ENCODE measurements at regions not wholly inside any gene's neighbourhood (a gene's known extent, or its start where the extent isn't known, plus 50 kb on each side); places are given as distances from the start of the nearest gene placed in this dataset.

DNA sequence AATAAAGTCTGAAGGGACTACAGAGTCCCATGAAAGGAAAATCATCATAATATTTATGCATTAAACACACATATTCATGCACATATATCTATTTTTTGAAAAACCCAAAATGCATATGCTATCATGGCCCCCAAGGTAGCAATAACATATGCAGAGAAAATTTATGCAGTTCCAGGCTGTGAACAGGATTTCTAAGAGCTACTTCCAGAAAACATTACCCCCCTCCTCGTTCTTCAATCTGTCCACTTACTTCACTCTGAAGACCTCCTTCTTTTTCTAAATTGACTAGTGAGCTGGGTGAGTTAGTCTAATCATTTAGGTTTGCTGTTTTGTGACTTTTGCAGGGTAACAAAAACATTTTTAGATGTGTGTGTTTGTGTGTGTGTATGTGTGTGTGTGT is 376.4 kb upstream of the ZEB2 start:
- no peak for TF ChIP-seq ZNF23 (tag by site-specific recombination; IDR thresholded peaks at IDR 0.05; ENCODE audit: borderline replicate concordance)
- TF ChIP-seq, protein P1, sequence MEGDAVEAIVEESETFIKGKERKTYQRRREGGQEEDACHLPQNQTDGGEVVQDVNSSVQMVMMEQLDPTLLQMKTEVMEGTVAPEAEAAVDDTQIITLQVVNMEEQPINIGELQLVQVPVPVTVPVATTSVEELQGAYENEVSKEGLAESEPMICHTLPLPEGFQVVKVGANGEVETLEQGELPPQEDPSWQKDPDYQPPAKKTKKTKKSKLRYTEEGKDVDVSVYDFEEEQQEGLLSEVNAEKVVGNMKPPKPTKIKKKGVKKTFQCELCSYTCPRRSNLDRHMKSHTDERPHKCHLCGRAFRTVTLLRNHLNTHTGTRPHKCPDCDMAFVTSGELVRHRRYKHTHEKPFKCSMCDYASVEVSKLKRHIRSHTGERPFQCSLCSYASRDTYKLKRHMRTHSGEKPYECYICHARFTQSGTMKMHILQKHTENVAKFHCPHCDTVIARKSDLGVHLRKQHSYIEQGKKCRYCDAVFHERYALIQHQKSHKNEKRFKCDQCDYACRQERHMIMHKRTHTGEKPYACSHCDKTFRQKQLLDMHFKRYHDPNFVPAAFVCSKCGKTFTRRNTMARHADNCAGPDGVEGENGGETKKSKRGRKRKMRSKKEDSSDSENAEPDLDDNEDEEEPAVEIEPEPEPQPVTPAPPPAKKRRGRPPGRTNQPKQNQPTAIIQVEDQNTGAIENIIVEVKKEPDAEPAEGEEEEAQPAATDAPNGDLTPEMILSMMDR (tag by site-specific recombination; IDR thresholded peaks at IDR 0.05), result no peak
- no peak for TF ChIP-seq ZNF175 (tag by site-specific recombination; IDR thresholded peaks at IDR 0.05)
- no peak for TF ChIP-seq ZNF433 (tag by site-specific recombination; IDR thresholded peaks at IDR 0.05; ENCODE audit: low read depth)
- TF ChIP-seq, protein P2, sequence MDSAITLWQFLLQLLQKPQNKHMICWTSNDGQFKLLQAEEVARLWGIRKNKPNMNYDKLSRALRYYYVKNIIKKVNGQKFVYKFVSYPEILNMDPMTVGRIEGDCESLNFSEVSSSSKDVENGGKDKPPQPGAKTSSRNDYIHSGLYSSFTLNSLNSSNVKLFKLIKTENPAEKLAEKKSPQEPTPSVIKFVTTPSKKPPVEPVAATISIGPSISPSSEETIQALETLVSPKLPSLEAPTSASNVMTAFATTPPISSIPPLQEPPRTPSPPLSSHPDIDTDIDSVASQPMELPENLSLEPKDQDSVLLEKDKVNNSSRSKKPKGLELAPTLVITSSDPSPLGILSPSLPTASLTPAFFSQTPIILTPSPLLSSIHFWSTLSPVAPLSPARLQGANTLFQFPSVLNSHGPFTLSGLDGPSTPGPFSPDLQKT (IDR thresholded peaks at IDR 0.05; ENCODE audit: borderline replicate concordance, low read depth, low read length), result no peak
- no peak for TF ChIP-seq MYNN (tag by site-specific recombination; IDR thresholded peaks at IDR 0.05; ENCODE audit: borderline replicate concordance)
- TF ChIP-seq SP3 (tag by site-specific recombination; IDR thresholded peaks at IDR 0.05), result no peak
- TF ChIP-seq ZFP41 (tag by site-specific recombination; IDR thresholded peaks at IDR 0.05; ENCODE audit: borderline replicate concordance), result no peak
- no peak for TF ChIP-seq ZNF549 (tag by site-specific recombination; IDR thresholded peaks at IDR 0.05)
- TF ChIP-seq, protein P3, sequence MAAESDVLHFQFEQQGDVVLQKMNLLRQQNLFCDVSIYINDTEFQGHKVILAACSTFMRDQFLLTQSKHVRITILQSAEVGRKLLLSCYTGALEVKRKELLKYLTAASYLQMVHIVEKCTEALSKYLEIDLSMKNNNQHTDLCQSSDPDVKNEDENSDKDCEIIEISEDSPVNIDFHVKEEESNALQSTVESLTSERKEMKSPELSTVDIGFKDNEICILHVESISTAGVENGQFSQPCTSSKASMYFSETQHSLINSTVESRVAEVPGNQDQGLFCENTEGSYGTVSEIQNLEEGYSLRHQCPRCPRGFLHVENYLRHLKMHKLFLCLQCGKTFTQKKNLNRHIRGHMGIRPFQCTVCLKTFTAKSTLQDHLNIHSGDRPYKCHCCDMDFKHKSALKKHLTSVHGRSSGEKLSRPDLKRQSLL (tag by site-specific recombination; IDR thresholded peaks at IDR 0.05), result no peak
- TF ChIP-seq, protein P4, sequence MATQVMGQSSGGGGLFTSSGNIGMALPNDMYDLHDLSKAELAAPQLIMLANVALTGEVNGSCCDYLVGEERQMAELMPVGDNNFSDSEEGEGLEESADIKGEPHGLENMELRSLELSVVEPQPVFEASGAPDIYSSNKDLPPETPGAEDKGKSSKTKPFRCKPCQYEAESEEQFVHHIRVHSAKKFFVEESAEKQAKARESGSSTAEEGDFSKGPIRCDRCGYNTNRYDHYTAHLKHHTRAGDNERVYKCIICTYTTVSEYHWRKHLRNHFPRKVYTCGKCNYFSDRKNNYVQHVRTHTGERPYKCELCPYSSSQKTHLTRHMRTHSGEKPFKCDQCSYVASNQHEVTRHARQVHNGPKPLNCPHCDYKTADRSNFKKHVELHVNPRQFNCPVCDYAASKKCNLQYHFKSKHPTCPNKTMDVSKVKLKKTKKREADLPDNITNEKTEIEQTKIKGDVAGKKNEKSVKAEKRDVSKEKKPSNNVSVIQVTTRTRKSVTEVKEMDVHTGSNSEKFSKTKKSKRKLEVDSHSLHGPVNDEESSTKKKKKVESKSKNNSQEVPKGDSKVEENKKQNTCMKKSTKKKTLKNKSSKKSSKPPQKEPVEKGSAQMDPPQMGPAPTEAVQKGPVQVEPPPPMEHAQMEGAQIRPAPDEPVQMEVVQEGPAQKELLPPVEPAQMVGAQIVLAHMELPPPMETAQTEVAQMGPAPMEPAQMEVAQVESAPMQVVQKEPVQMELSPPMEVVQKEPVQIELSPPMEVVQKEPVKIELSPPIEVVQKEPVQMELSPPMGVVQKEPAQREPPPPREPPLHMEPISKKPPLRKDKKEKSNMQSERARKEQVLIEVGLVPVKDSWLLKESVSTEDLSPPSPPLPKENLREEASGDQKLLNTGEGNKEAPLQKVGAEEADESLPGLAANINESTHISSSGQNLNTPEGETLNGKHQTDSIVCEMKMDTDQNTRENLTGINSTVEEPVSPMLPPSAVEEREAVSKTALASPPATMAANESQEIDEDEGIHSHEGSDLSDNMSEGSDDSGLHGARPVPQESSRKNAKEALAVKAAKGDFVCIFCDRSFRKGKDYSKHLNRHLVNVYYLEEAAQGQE (tag by site-specific recombination; IDR thresholded peaks at IDR 0.05), result no peak
- TF ChIP-seq YY1 (tag by site-specific recombination; IDR thresholded peaks at IDR 0.05), result no peak
- TF ChIP-seq, protein P5, sequence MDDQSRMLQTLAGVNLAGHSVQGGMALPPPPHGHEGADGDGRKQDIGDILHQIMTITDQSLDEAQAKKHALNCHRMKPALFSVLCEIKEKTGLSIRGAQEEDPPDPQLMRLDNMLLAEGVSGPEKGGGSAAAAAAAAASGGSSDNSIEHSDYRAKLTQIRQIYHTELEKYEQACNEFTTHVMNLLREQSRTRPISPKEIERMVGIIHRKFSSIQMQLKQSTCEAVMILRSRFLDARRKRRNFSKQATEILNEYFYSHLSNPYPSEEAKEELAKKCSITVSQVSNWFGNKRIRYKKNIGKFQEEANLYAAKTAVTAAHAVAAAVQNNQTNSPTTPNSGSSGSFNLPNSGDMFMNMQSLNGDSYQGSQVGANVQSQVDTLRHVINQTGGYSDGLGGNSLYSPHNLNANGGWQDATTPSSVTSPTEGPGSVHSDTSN (CRISPR knock-in tag; IDR thresholded peaks at IDR 0.05), result no peak
- TF ChIP-seq ZBTB48 (tag by site-specific recombination; IDR thresholded peaks at IDR 0.05), result no peak

Data from HEK293 (cell line).